CD4-positive, CD25-positive, alpha-beta regulatory T cell (primary cell): ENCODE measurements at regions not wholly inside any gene's neighbourhood (a gene's known extent, or its start where the extent isn't known, plus 50 kb on each side); places are given as distances from the start of the nearest gene placed in this dataset.

Experiments
- ATAC-seq, 2 donors: fragments of 150-1000 bp; cut with Tn5 transposase; one replicate each; pipeline ENCODE4 v1.10.0; 2021; ENCODE audit warnings: low read depth in 2 of 2, moderate number of reproducible peaks in 2 of 2, moderate library complexity in 1 of 2
- DNase-seq, 3 donors: peaks; one replicate each; pipeline versions ENCODE4 v3.0.0 to v3.0.0-alpha.2; 2012 to 2022; ENCODE audit warnings: mixed read lengths in 1 of 3
- H3K27ac ChIP-seq: one replicate; pipeline ENCODE4 v1.7.0; 2013; ENCODE audit warnings: mild to moderate bottlenecking, low read length; ENCODE audit not compliant: insufficient read depth, poor library complexity, severe bottlenecking
- H3K27me3 ChIP-seq: one replicate; pipeline ENCODE4 v1.7.0; 2013; ENCODE audit warnings: low read length; ENCODE audit not compliant: control insufficient read depth, insufficient read depth
- H3K36me3 ChIP-seq: one replicate; pipeline ENCODE4 v1.7.0; 2013; ENCODE audit warnings: mild to moderate bottlenecking, low read length, moderate library complexity; ENCODE audit not compliant: control insufficient read depth, insufficient read depth
- H3K4me1 ChIP-seq: 2 replicates; pipeline ENCODE4 v1.7.0; 2013; ENCODE audit warnings: mild to moderate bottlenecking, low read length; ENCODE audit not compliant: insufficient read depth, control insufficient read depth, poor library complexity, severe bottlenecking
- H3K4me3 ChIP-seq: one replicate; pipeline ENCODE4 v1.7.0; 2013; ENCODE audit warnings: low read depth, mild to moderate bottlenecking, low read length, moderate library complexity
- H3K9me3 ChIP-seq, 2 experiments: 1 replicate in 1 of 2; 2 replicates in 1 of 2; pipeline ENCODE4 v1.7.0; 2013; ENCODE audit warnings: low read length in 2 of 2, mild to moderate bottlenecking in 1 of 2, moderate library complexity in 1 of 2; ENCODE audit not compliant: control insufficient read depth in 2 of 2
- H3K27ac Mint-ChIP-seq, 3 donors: one replicate each; pipeline ENCODE4 v1.8.0; 2020 to 2022; ENCODE audit warnings: mild to moderate bottlenecking in 3 of 3, mixed read lengths in 3 of 3, moderate library complexity in 2 of 3
- H3K27me3 Mint-ChIP-seq: one replicate; pipeline ENCODE4 v1.8.0; 2022; ENCODE audit warnings: mild to moderate bottlenecking, mixed read lengths
- H3K36me3 Mint-ChIP-seq: one replicate; pipeline ENCODE4 v1.8.0; 2020; ENCODE audit warnings: mixed read lengths
- H3K4me1 Mint-ChIP-seq, 4 donors: one replicate each; pipeline ENCODE4 v1.8.0; 2020 to 2022; ENCODE audit warnings: mixed read lengths in 4 of 4, mild to moderate bottlenecking in 1 of 4
- H3K4me3 Mint-ChIP-seq, 4 donors: one replicate each; pipeline ENCODE4 v1.8.0; 2020 to 2022; ENCODE audit warnings: mild to moderate bottlenecking in 4 of 4, mixed read lengths in 4 of 4, moderate library complexity in 3 of 4
- H3K9me3 Mint-ChIP-seq, 7 donors: one replicate each; pipeline ENCODE4 v1.8.0; 2020 to 2022; ENCODE audit warnings: mixed read lengths in 7 of 7, mild to moderate bottlenecking in 3 of 7, moderate library complexity in 2 of 7

DNA sequence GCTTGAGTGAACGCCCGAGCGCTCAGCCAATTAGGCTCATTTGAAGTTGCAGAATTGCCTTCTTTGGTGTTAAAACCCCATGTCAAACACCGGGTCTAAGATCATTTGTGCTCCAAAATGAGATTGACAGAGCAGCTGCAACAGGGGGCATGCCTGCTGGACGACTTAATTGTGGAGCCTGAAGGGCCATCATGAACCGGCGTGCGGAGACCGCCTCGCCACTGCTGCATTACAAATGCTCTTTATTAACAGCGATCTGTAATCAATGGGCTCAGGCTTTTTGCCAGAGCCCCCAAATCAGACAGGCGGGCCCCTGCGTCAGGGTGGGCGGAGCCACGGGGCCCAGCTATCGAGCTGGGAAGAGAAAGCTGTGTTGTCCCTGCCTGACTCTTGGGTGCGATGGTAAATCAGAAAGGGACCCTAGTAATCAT is 183.2 kb downstream of the SIM1 start:
- no peaks in the 10 kb centered on the region for H3K36me3 Mint-ChIP-seq
- no peak for ATAC-seq
- Histone ChIP-seq H3K27me3 (peaks cover 1% of the 10 kb centered on the region), H3K27ac (no peak overlapping the region), H3K9me3 (no peaks in the 10 kb centered on the region), H3K36me3 (no peaks in the 10 kb centered on the region), H3K4me3 (no peak overlapping the region), H3K4me1 (no peaks in the 10 kb centered on the region)
- H3K9me3 Mint-ChIP-seq, result peaks cover 0 to 2% (median 0%) of the 10 kb centered on the region in 7 donors
- no peak overlapping the region for H3K27ac Mint-ChIP-seq
- H3K4me1 Mint-ChIP-seq, result no peaks in the 10 kb centered on the region
- no peak overlapping the region for H3K4me3 Mint-ChIP-seq
- DNase-seq, result no peak
- H3K27me3 Mint-ChIP-seq, result peaks cover 6% of the 10 kb centered on the region

DNA sequence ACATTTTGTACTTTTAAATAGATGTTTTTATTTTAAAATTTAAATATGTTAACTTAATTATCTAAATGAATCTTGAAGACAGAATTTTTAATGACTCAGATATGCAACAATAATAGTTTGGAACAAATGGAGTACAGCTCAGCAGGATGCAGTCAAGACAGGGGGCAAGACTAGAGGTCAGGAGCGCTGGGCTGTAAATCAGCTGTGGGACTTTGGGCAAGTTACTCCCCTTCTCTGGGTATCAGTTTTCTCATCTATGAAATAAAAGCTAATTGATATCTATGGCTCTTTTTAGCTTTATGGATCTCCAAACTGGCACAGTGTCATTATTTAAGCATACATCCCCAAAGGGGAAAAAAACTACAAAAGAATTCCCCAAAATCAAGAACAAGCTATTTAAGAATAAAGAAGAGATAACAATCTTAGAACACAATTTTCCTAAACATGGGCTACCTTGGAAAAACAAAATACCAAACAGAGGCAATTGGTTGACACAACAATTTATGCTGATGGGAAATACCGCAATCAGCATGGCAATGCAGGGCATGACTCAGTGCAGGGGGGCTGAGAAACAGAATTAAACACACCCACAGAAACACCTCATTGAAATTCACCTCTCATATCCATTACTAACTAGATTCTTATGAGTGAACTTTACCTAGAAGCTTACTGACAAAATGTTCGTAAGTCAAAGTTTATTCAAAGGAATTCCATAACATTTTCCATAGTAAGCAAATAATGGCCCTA is 188.2 kb downstream of the SIM1 start:
- Histone ChIP-seq H3K9me3 (no peaks in the 10 kb centered on the region), H3K27me3 (peaks cover 2% of the 10 kb centered on the region), H3K4me1 (no peaks in the 10 kb centered on the region), H3K36me3 (no peaks in the 10 kb centered on the region), H3K4me3 (no peak overlapping the region), H3K27ac (no peak overlapping the region)
- Mint-ChIP-seq H3K4me3 (no peak overlapping the region), H3K9me3 (peaks cover 0 to 2% (median 0%) of the 10 kb centered on the region in 7 donors), H3K27me3 (no peaks in the 10 kb centered on the region), H3K4me1 (no peaks in the 10 kb centered on the region), H3K27ac (no peak overlapping the region), H3K36me3 (no peaks in the 10 kb centered on the region)
- DNase-seq (no peak), ATAC-seq (no peak)

DNA sequence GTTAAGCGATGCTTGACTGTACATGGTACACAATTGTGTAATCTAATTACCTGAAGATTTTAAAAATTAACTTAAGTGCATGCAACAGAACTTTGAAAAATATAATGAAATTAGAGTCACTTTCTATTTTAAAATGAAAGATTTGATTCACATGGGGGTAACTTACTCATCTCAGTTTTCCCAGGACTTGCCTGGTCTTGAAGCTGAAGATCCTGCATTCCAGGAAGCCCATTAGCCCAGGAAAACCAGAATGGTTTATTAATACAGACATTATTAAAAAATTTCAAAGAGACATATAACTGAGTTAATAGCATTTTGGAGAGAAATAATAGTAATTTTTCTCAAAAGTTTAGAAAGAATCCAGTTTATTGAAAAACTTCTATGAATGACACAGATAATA is 190.6 kb downstream of the SIM1 start:
- Histone ChIP-seq H3K4me1 (no peaks in the 10 kb centered on the region), H3K27me3 (peaks cover 2% of the 10 kb centered on the region), H3K4me3 (no peak overlapping the region), H3K36me3 (no peaks in the 10 kb centered on the region), H3K27ac (no peak overlapping the region), H3K9me3 (no peaks in the 10 kb centered on the region)
- ATAC-seq, result no peak
- H3K4me1 Mint-ChIP-seq, result no peaks in the 10 kb centered on the region
- no peak for DNase-seq
- no peak overlapping the region for H3K27ac Mint-ChIP-seq
- no peak overlapping the region for H3K4me3 Mint-ChIP-seq
- H3K9me3 Mint-ChIP-seq, result peaks cover 0 to 2% (median 0%) of the 10 kb centered on the region in 7 donors
- no peaks in the 10 kb centered on the region for H3K27me3 Mint-ChIP-seq
- no peaks in the 10 kb centered on the region for H3K36me3 Mint-ChIP-seq

DNA sequence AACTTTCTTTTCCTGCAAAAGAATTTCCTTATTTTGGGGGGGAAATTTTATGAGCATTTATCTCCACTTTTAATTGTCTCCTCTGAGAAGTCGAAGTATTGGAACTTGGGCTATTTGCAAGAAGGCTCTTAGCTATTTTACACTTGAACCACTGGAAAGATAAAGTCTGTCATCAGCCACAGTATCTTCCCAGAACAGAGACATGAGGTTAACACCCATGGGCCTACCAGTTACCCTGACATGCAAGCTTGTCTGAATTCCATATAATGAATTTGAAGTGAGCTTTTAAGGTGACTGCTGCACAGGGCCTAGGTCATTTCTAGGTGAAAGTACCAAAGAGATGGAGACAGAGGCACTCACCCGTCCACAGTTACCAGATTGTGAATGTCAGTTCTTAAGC is 193.1 kb downstream of the SIM1 start:
- H3K27ac ChIP-seq, result no peak overlapping the region
- Mint-ChIP-seq H3K9me3 (peaks cover 0 to 2% (median 0%) of the 10 kb centered on the region in 7 donors), H3K27ac (no peak overlapping the region), H3K4me1 (no peaks in the 10 kb centered on the region), H3K27me3 (no peaks in the 10 kb centered on the region), H3K36me3 (no peaks in the 10 kb centered on the region), H3K4me3 (no peak overlapping the region)
- H3K4me1 ChIP-seq, result no peaks in the 10 kb centered on the region
- H3K4me3 ChIP-seq, result no peak overlapping the region
- peaks cover 2% of the 10 kb centered on the region for H3K27me3 ChIP-seq
- ATAC-seq, result no peak
- no peaks in the 10 kb centered on the region for H3K36me3 ChIP-seq
- H3K9me3 ChIP-seq, result no peaks in the 10 kb centered on the region
- DNase-seq, result no peak

DNA sequence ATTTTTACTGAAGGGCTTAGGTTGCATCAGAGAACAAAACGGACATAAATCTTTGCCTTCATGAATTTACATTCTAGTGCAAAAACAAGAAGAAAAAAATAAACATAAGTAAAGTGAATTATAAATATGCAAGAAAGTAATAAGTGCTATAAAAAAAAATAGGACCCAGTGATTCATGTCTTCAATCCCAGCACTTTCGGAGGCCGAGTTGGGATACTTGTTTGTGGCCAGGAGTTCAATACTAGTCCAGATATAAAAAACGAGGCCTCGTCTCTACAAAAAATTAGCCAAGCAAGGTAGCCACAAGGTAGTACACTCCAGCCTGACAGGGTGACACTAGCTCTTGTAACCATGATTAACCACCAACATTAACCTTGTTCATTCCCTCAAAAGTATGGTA is 193.5 kb downstream of the SIM1 start:
- no peak overlapping the region for H3K4me3 Mint-ChIP-seq
- H3K4me1 ChIP-seq, result no peaks in the 10 kb centered on the region
- H3K27ac ChIP-seq, result no peak overlapping the region
- no peak overlapping the region for H3K4me3 ChIP-seq
- H3K36me3 Mint-ChIP-seq, result no peaks in the 10 kb centered on the region
- ATAC-seq (no peak), DNase-seq (no peak)
- H3K27ac Mint-ChIP-seq, result no peak overlapping the region
- H3K36me3 ChIP-seq, result no peaks in the 10 kb centered on the region
- no peaks in the 10 kb centered on the region for H3K9me3 ChIP-seq
- peaks cover 0 to 2% (median 0%) of the 10 kb centered on the region in 7 donors for H3K9me3 Mint-ChIP-seq
- peaks cover 2% of the 10 kb centered on the region for H3K27me3 ChIP-seq
- H3K4me1 Mint-ChIP-seq, result no peaks in the 10 kb centered on the region
- H3K27me3 Mint-ChIP-seq, result no peaks in the 10 kb centered on the region

DNA sequence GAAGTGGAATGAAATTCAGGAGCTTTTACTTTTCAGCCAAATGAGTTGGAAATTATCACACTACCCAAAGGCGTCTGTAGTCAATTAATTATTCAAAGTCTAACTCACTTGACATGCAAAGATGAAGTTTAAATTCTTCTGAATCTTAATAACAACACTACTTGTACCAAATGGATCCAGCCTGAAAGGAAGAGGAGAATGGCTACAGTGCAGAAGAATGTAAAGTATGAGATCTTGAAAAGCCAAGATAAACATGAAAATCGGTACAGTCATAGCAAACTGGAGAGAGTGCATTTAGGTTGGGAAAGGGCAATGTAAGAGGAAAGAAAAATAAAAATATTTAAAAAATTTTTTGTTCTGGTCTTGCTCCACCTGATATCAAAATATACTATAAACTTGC is 195.5 kb downstream of the SIM1 start:
- H3K27me3 Mint-ChIP-seq, result peaks cover 2% of the 10 kb centered on the region
- no peaks in the 10 kb centered on the region for H3K36me3 Mint-ChIP-seq
- Histone ChIP-seq H3K4me1 (no peaks in the 10 kb centered on the region), H3K9me3 (no peaks in the 10 kb centered on the region), H3K27ac (no peak overlapping the region), H3K36me3 (no peaks in the 10 kb centered on the region), H3K4me3 (no peak overlapping the region), H3K27me3 (no peaks in the 10 kb centered on the region)
- H3K9me3 Mint-ChIP-seq, result peaks cover 0 to 3% (median 0%) of the 10 kb centered on the region in 7 donors
- ATAC-seq, result no peak
- no peak overlapping the region for H3K4me3 Mint-ChIP-seq
- no peaks in the 10 kb centered on the region for H3K4me1 Mint-ChIP-seq
- no peak for DNase-seq
- no peak overlapping the region for H3K27ac Mint-ChIP-seq

DNA sequence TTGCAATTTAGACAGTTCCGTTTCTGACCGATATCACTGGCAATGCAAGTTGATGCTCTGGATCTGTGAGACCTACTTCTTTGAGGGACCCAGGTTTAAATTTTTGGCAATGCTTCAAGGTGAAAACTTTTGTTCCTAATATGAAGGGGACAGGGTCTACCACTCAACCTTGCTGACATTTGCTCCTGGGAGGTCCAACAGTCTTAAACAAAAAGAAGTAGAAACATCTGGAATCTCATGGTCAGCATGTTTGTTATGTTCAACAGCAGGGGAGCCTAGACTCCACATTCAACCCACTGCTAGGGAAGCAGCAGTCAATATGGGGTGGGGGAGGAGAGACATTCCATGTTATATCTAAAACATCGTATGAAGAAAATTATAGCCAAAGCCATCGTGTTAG is 196.4 kb downstream of the SIM1 start:
- H3K27ac ChIP-seq, result no peak overlapping the region
- no peak overlapping the region for H3K4me3 Mint-ChIP-seq
- H3K9me3 ChIP-seq, result no peaks in the 10 kb centered on the region
- peaks cover 6% of the 10 kb centered on the region for H3K27me3 Mint-ChIP-seq
- no peaks in the 10 kb centered on the region for H3K4me1 Mint-ChIP-seq
- H3K9me3 Mint-ChIP-seq, result peaks cover 0 to 3% (median 0%) of the 10 kb centered on the region in 7 donors
- H3K27ac Mint-ChIP-seq, result no peak overlapping the region
- no peak overlapping the region for H3K4me3 ChIP-seq
- ATAC-seq (no peak), DNase-seq (no peak)
- H3K36me3 Mint-ChIP-seq, result no peaks in the 10 kb centered on the region
- H3K36me3 ChIP-seq, result no peaks in the 10 kb centered on the region
- H3K27me3 ChIP-seq, result no peaks in the 10 kb centered on the region
- H3K4me1 ChIP-seq, result no peaks in the 10 kb centered on the region

DNA sequence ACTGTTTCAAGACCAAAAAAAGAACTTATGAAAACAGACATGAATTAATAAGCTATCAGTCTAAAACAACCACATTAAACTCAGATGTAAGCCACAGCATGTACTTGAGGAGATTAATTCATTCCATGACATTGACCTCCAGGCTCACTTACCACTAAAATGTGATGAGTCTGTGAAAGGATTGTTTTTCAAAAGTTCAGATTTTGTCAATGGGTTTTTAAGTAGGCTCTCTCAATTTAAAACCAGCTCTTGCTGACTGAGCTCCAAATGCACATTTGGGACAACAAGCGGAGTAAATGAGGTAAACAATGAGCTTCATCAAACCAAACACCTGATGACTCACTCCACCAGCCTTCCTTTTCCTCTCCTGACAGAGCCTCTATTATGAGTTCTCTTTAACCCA is 197.0 kb downstream of the SIM1 start:
- ATAC-seq, result no peak
- no peaks in the 10 kb centered on the region for H3K4me1 ChIP-seq
- Mint-ChIP-seq H3K36me3 (no peaks in the 10 kb centered on the region), H3K4me1 (no peaks in the 10 kb centered on the region), H3K9me3 (peaks cover 0 to 3% (median 0%) of the 10 kb centered on the region in 7 donors), H3K4me3 (no peak overlapping the region), H3K27ac (no peak overlapping the region), H3K27me3 (peaks cover 6% of the 10 kb centered on the region)
- H3K4me3 ChIP-seq, result no peak overlapping the region
- no peak for DNase-seq
- no peaks in the 10 kb centered on the region for H3K36me3 ChIP-seq
- no peaks in the 10 kb centered on the region for H3K9me3 ChIP-seq
- H3K27me3 ChIP-seq, result no peaks in the 10 kb centered on the region
- H3K27ac ChIP-seq, result no peak overlapping the region
